IMR-90 (cell line): ENCODE measurements at regions not wholly inside any gene's neighbourhood (a gene's known extent, or its start where the extent isn't known, plus 50 kb on each side); places are given as distances from the start of the nearest gene placed in this dataset.

ENCODE experiments used
- ATAC-seq: fragments of 200-7000 bp; cut with Tn5 transposase; 2 replicates; pipeline ENCODE4 v1.9.1; 2020; ENCODE audit warnings: low read depth, mild to moderate bottlenecking, moderate library complexity
- BruUV-seq: library from RNA; stranded (reverse); fragments of 400-500 nt; replicated peaks from 2 replicates; lab custom pipeline; 2021; lab: Mats Ljungman, UMichigan
- CTCF ChIA-PET: fragments of 300-600 bp; formaldehyde crosslinking; extraction: SDS; loops from one replicate; lab custom pipeline; 2021; ENCODE audit warnings: antibody characterized with exemption; lab: Yijun Ruan, JAX
- POLR2A ChIA-PET: fragments of 300-600 bp; sonication (Branson Sonifier 250); formaldehyde crosslinking; loops from one replicate; lab custom pipeline; 2022; ENCODE audit warnings: antibody characterized with exemption; ENCODE audit not compliant: unreplicated experiment; lab: Charles Lee
- DNase-seq: peaks from one replicate; pipeline ENCODE4 v3.0.0; 2013
- H2AFZ ChIP-seq: replicated peaks from 2 replicates; pipeline ENCODE3; 2013; ENCODE audit warnings: low read length, mild to moderate bottlenecking; ENCODE audit not compliant: poor library complexity
- H2AK5ac ChIP-seq: 2 replicates; pipeline ENCODE4 v1.6.1; 2013; ENCODE audit warnings: low read depth, low read length, inconsistent platforms
- H2AK9ac ChIP-seq: replicated peaks from 2 replicates; pipeline ENCODE3; 2013; ENCODE audit warnings: mild to moderate bottlenecking, low read depth, low read length, moderate library complexity; ENCODE audit not compliant: poor library complexity
- H2BK120ac ChIP-seq: 2 replicates; pipeline ENCODE4 v1.6.1; 2013; ENCODE audit warnings: low read depth, low read length, inconsistent platforms
- H2BK15ac ChIP-seq: 3 replicates; pipeline ENCODE4 v1.6.1; 2013; ENCODE audit warnings: low read depth, low read length, inconsistent platforms
- H2BK20ac ChIP-seq: 2 replicates; pipeline ENCODE4 v1.6.1; 2013; ENCODE audit warnings: low read depth, mild to moderate bottlenecking, inconsistent platforms, low read length, moderate library complexity
- H2BK5ac ChIP-seq: 2 replicates; pipeline ENCODE4 v1.6.1; 2013; ENCODE audit warnings: mild to moderate bottlenecking, low read depth, low read length, inconsistent platforms; ENCODE audit not compliant: poor library complexity, severe bottlenecking
- H3K14ac ChIP-seq: replicated peaks from 2 replicates; pipeline ENCODE4 v1.6.1; 2013; ENCODE audit warnings: low read depth, low read length, inconsistent platforms
- H3K18ac ChIP-seq: 2 replicates; pipeline ENCODE4 v1.6.1; 2013; ENCODE audit warnings: low read depth, low read length, control low read depth
- H3K23ac ChIP-seq: 2 replicates; pipeline ENCODE4 v1.6.1; 2013; ENCODE audit warnings: low read depth, low read length, inconsistent platforms
- H3K27ac ChIP-seq: 2 replicates; pipeline ENCODE4 v1.5.1; 2013; ENCODE audit warnings: mild to moderate bottlenecking, control low read depth, low read length; ENCODE audit not compliant: insufficient read depth
- H3K27me3 ChIP-seq: 2 replicates; pipeline ENCODE4 v1.6.1; 2013; ENCODE audit warnings: low read length; ENCODE audit not compliant: control insufficient read depth, insufficient read depth
- H3K36me3 ChIP-seq: 2 replicates; pipeline ENCODE4 v1.6.1; 2013; ENCODE audit warnings: low read length, mixed read lengths; ENCODE audit not compliant: control insufficient read depth, insufficient read depth
- H3K4ac ChIP-seq: 2 replicates; pipeline ENCODE4 v1.6.1; 2013; ENCODE audit warnings: low read depth, low read length, inconsistent platforms
- H3K4me1 ChIP-seq: 2 replicates; pipeline ENCODE4 v1.6.1; 2013; ENCODE audit warnings: low read length, mixed read lengths; ENCODE audit not compliant: control insufficient read depth, insufficient read depth
- H3K4me2 ChIP-seq: 2 replicates; pipeline ENCODE4 v1.6.1; 2013; ENCODE audit warnings: low read depth, mild to moderate bottlenecking, control low read depth, low read length, moderate library complexity
- H3K4me3 ChIP-seq: 2 replicates; pipeline ENCODE4 v1.5.1; 2013; ENCODE audit warnings: low read depth, mild to moderate bottlenecking, control low read depth, low read length, moderate library complexity; ENCODE audit not compliant: insufficient read depth
- H3K56ac ChIP-seq: 2 replicates; pipeline ENCODE4 v1.6.1; 2013; ENCODE audit warnings: low read length, inconsistent platforms; ENCODE audit not compliant: insufficient read depth; ENCODE audit errors: extremely low read depth
- H3K79me1 ChIP-seq, 2 experiments: 2 replicates each; pipeline ENCODE4 v1.6.1; 2013; ENCODE audit warnings: low read length in 2 of 2, inconsistent platforms in 1 of 2, low read depth in 1 of 2
- H3K9ac ChIP-seq: 2 replicates; pipeline ENCODE4 v1.6.1; 2013; ENCODE audit warnings: low read depth, low read length, control low read depth
- H3K9me1 ChIP-seq: 2 replicates; pipeline ENCODE4 v1.6.1; 2013; ENCODE audit warnings: low read length, inconsistent platforms; ENCODE audit not compliant: insufficient read depth
- H3K9me3 ChIP-seq: 2 replicates; pipeline ENCODE4 v1.6.1; 2013; ENCODE audit warnings: low read length; ENCODE audit not compliant: control insufficient read depth, insufficient read depth
- H4K20me1 ChIP-seq: 2 replicates; pipeline ENCODE4 v1.6.1; 2013; ENCODE audit warnings: low read length, inconsistent platforms; ENCODE audit not compliant: insufficient read depth
- H4K5ac ChIP-seq: 2 replicates; pipeline ENCODE4 v1.6.1; 2013; ENCODE audit warnings: mild to moderate bottlenecking, low read depth, low read length, control low read depth
- H4K8ac ChIP-seq, 2 experiments: 2 replicates each; pipeline ENCODE4 v1.6.1; 2013; ENCODE audit warnings: low read depth in 2 of 2, low read length in 2 of 2, control low read depth in 1 of 2, inconsistent platforms in 1 of 2
- H4K91ac ChIP-seq: 2 replicates; pipeline ENCODE4 v1.6.1; 2013; ENCODE audit warnings: low read depth, low read length, inconsistent platforms; ENCODE audit not compliant: insufficient read depth
- BHLHE40 ChIP-seq: fragments of 150-350 bp; IDR thresholded peaks from 2 replicates; pipeline ENCODE4 v1.6.1; 2016; ENCODE audit warnings: mild to moderate bottlenecking, low read depth, low read length
- CEBPB ChIP-seq: IDR thresholded peaks from 2 replicates; pipeline ENCODE4 v1.6.1; 2012; ENCODE audit warnings: low read depth, low read length, improper control_type of control experiment
- CHD1 ChIP-seq: IDR thresholded peaks from 2 replicates; pipeline ENCODE4 v1.6.1; 2012; ENCODE audit warnings: low read depth, low read length, improper control_type of control experiment
- ELK1 ChIP-seq: fragments of 150-350 bp; IDR thresholded peaks from 2 replicates; pipeline ENCODE4 v1.6.1; 2016; ENCODE audit warnings: low read depth, mild to moderate bottlenecking, low read length, moderate library complexity, borderline replicate concordance
- FOS ChIP-seq: fragments of 150-350 bp; IDR thresholded peaks from 2 replicates; pipeline ENCODE4 v1.6.1; 2016; ENCODE audit warnings: low read depth, low read length
- MAFK ChIP-seq: IDR thresholded peaks from 2 replicates; pipeline ENCODE4 v1.6.1; 2012; ENCODE audit warnings: low read depth, low read length, improper control_type of control experiment
- MAZ ChIP-seq: IDR thresholded peaks from 2 replicates; pipeline ENCODE4 v1.6.1; 2012; ENCODE audit warnings: low read depth, mild to moderate bottlenecking, low read length, improper control_type of control experiment, moderate library complexity, borderline replicate concordance
- MXI1 ChIP-seq: IDR thresholded peaks from 2 replicates; pipeline ENCODE4 v1.6.1; 2012; ENCODE audit warnings: low read depth, mild to moderate bottlenecking, low read length, moderate library complexity, borderline replicate concordance
- NFE2L2 ChIP-seq: fragments of 150-350 bp; IDR thresholded peaks from 2 replicates; pipeline ENCODE4 v1.6.1; 2016; ENCODE audit warnings: low read depth, mild to moderate bottlenecking, low read length
- POLR2A ChIP-seq: IDR thresholded peaks from 2 replicates; pipeline ENCODE4 v1.6.1; 2012; ENCODE audit warnings: mild to moderate bottlenecking, low read depth, low read length
- RAD21 ChIP-seq: IDR thresholded peaks from 2 replicates; pipeline ENCODE4 v1.6.1; 2012; ENCODE audit warnings: low read length, improper control_type of control experiment
- RCOR1 ChIP-seq: IDR thresholded peaks from 2 replicates; pipeline ENCODE4 v1.6.1; 2012; ENCODE audit warnings: mild to moderate bottlenecking, low read length, improper control_type of control experiment; ENCODE audit not compliant: insufficient replicate concordance
- RFX5 ChIP-seq: IDR thresholded peaks from 2 replicates; pipeline ENCODE4 v1.8.0; 2012; ENCODE audit warnings: low read depth, mild to moderate bottlenecking, low read length, moderate library complexity
- SMC3 ChIP-seq: fragments of 150-350 bp; IDR thresholded peaks from 2 replicates; pipeline ENCODE4 v1.6.1; 2016; ENCODE audit warnings: low read depth, mild to moderate bottlenecking, antibody characterized with exemption, low read length, moderate library complexity
- USF2 ChIP-seq: fragments of 150-350 bp; IDR thresholded peaks from 2 replicates; pipeline ENCODE4 v1.6.1; 2017; ENCODE audit warnings: mild to moderate bottlenecking, antibody characterized with exemption, low read length, low read depth
- WGBS, 2 experiments: methylation state at CpG; one replicate each; pipeline versions ENCODE4 v1.1.5 to v1.1.7; 2013; ENCODE audit warnings: missing lambda C conversion rate in 2 of 2; ENCODE audit not compliant: insufficient read length in 1 of 2; ENCODE audit errors: extremely low coverage in 2 of 2; 5-methylcytosine and 5-hydroxymethylcytosine counted together
- dilution Hi-C: fragments of 300-500 bp; cut with HindIII; formaldehyde crosslinking; loops from one replicate; pipeline ENCODE4 v1.14.3; 2018; ENCODE audit warnings: low sequenced_read_pairs; ENCODE audit not compliant: unreplicated experiment
- in situ Hi-C: fragments of 300-500 bp; cut with MboI; formaldehyde crosslinking; loops from 3 replicates; pipeline ENCODE4 v1.14.3; 2019; ENCODE audit warnings: low sequenced_read_pairs, inconsistent platforms, mixed read lengths
- intact Hi-C: fragments of 100-400 bp; cut with micrococcal nuclease; formaldehyde crosslinking; loops from 2 replicates; pipeline ENCODE4 v1.10.0; 2022
- TF ChIP-seq, protein P1 (sequence below): conservative IDR thresholded peaks from 2 replicates; pipeline ENCODE4 v1.5.1; 2012; ENCODE audit warnings: mild to moderate bottlenecking, low read depth, low read length, improper control_type of control experiment

GRCh38 chr5:93044859-93045666 lies 536.0 kb downstream of the NR2F1-AS1 start:
- dilution Hi-C loops (no loop called here), intact Hi-C loops (no loop called here), in situ Hi-C loops (no loop called here)
- no peak overlapping the region; the same call in 2 of the 3 replicates for H2BK15ac ChIP-seq
- no peak overlapping the region for H4K8ac ChIP-seq
- no peaks in the 10 kb centered on the region for H3K9me3 ChIP-seq
- no peaks in the 10 kb centered on the region for H3K4me1 ChIP-seq
- no peak overlapping the region for H2AK5ac ChIP-seq
- no TSS peak for BruUV-seq
- DNase-seq (no peak), ATAC-seq (no peak)
- H2AFZ ChIP-seq: no peak overlapping the region
- H3K23ac ChIP-seq: no peak overlapping the region
- H3K27ac ChIP-seq: no peak overlapping the region
- no peak overlapping the region for H3K9ac ChIP-seq
- no peak overlapping the region for H2BK120ac ChIP-seq
- no peaks in the 10 kb centered on the region for H3K36me3 ChIP-seq
- no peaks in the 10 kb centered on the region for H3K79me1 ChIP-seq
- CTCF ChIA-PET: no interaction called here
- no peak overlapping the region for H2BK20ac ChIP-seq
- H4K5ac ChIP-seq: no peak overlapping the region
- no peaks in the 10 kb centered on the region for H3K9me1 ChIP-seq
- no peaks in the 10 kb centered on the region for H3K27me3 ChIP-seq
- no peak overlapping the region for H2AK9ac ChIP-seq
- no peak overlapping the region for H4K91ac ChIP-seq
- H3K14ac ChIP-seq: no peak overlapping the region
- H3K4ac ChIP-seq: no peak overlapping the region
- no CpG with 5 or more reads among the region's 1 CpG for WGBS, 2 experiments
- H3K4me3 ChIP-seq: no peak overlapping the region
- H2BK5ac ChIP-seq: no peak overlapping the region
- no peak overlapping the region for H3K56ac ChIP-seq
- TF ChIP-seq CEBPB (no peak), MAZ (no peak), MAFK (no peak), RFX5 (no peak), MXI1 (no peak), SMC3 (no peak), NFE2L2 (no peak), BHLHE40 (no peak), CHD1 (no peak), POLR2A (no peak), USF2 (no peak), RAD21 (no peak), RCOR1 (no peak), FOS (no peak), ELK1 (no peak)
- TF ChIP-seq, protein P1, sequence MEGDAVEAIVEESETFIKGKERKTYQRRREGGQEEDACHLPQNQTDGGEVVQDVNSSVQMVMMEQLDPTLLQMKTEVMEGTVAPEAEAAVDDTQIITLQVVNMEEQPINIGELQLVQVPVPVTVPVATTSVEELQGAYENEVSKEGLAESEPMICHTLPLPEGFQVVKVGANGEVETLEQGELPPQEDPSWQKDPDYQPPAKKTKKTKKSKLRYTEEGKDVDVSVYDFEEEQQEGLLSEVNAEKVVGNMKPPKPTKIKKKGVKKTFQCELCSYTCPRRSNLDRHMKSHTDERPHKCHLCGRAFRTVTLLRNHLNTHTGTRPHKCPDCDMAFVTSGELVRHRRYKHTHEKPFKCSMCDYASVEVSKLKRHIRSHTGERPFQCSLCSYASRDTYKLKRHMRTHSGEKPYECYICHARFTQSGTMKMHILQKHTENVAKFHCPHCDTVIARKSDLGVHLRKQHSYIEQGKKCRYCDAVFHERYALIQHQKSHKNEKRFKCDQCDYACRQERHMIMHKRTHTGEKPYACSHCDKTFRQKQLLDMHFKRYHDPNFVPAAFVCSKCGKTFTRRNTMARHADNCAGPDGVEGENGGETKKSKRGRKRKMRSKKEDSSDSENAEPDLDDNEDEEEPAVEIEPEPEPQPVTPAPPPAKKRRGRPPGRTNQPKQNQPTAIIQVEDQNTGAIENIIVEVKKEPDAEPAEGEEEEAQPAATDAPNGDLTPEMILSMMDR: no peak
- POLR2A ChIA-PET: no interaction called here
- H3K4me2 ChIP-seq: no peak overlapping the region
- no peaks in the 10 kb centered on the region for H4K20me1 ChIP-seq
- no peak overlapping the region for H3K18ac ChIP-seq
